IMR-90 (cell line): ENCODE measurements at regions not wholly inside any gene's neighbourhood (a gene's known extent, or its start where the extent isn't known, plus 50 kb on each side); places are given as distances from the start of the nearest gene placed in this dataset.

ENCODE experiments used
- ATAC-seq: fragments of 200-7000 bp; cut with Tn5 transposase; 2 replicates; pipeline ENCODE4 v1.9.1; 2020; ENCODE audit warnings: low read depth, mild to moderate bottlenecking, moderate library complexity
- BruUV-seq: library from RNA; stranded (reverse); fragments of 400-500 nt; replicated peaks from 2 replicates; lab custom pipeline; 2021; lab: Mats Ljungman, UMichigan
- CTCF ChIA-PET: fragments of 300-600 bp; formaldehyde crosslinking; extraction: SDS; loops from one replicate; lab custom pipeline; 2021; ENCODE audit warnings: antibody characterized with exemption; lab: Yijun Ruan, JAX
- POLR2A ChIA-PET: fragments of 300-600 bp; sonication (Branson Sonifier 250); formaldehyde crosslinking; loops from one replicate; lab custom pipeline; 2022; ENCODE audit warnings: antibody characterized with exemption; ENCODE audit not compliant: unreplicated experiment; lab: Charles Lee
- DNase-seq: peaks from one replicate; pipeline ENCODE4 v3.0.0; 2013
- H2AFZ ChIP-seq: replicated peaks from 2 replicates; pipeline ENCODE3; 2013; ENCODE audit warnings: low read length, mild to moderate bottlenecking; ENCODE audit not compliant: poor library complexity
- H2AK5ac ChIP-seq: 2 replicates; pipeline ENCODE4 v1.6.1; 2013; ENCODE audit warnings: low read depth, low read length, inconsistent platforms
- H2AK9ac ChIP-seq: replicated peaks from 2 replicates; pipeline ENCODE3; 2013; ENCODE audit warnings: mild to moderate bottlenecking, low read depth, low read length, moderate library complexity; ENCODE audit not compliant: poor library complexity
- H2BK120ac ChIP-seq: 2 replicates; pipeline ENCODE4 v1.6.1; 2013; ENCODE audit warnings: low read depth, low read length, inconsistent platforms
- H2BK15ac ChIP-seq: 3 replicates; pipeline ENCODE4 v1.6.1; 2013; ENCODE audit warnings: low read depth, low read length, inconsistent platforms
- H2BK20ac ChIP-seq: 2 replicates; pipeline ENCODE4 v1.6.1; 2013; ENCODE audit warnings: low read depth, mild to moderate bottlenecking, inconsistent platforms, low read length, moderate library complexity
- H2BK5ac ChIP-seq: 2 replicates; pipeline ENCODE4 v1.6.1; 2013; ENCODE audit warnings: mild to moderate bottlenecking, low read depth, low read length, inconsistent platforms; ENCODE audit not compliant: poor library complexity, severe bottlenecking
- H3K14ac ChIP-seq: replicated peaks from 2 replicates; pipeline ENCODE4 v1.6.1; 2013; ENCODE audit warnings: low read depth, low read length, inconsistent platforms
- H3K18ac ChIP-seq: 2 replicates; pipeline ENCODE4 v1.6.1; 2013; ENCODE audit warnings: low read depth, low read length, control low read depth
- H3K23ac ChIP-seq: 2 replicates; pipeline ENCODE4 v1.6.1; 2013; ENCODE audit warnings: low read depth, low read length, inconsistent platforms
- H3K27ac ChIP-seq: 2 replicates; pipeline ENCODE4 v1.5.1; 2013; ENCODE audit warnings: mild to moderate bottlenecking, control low read depth, low read length; ENCODE audit not compliant: insufficient read depth
- H3K27me3 ChIP-seq: 2 replicates; pipeline ENCODE4 v1.6.1; 2013; ENCODE audit warnings: low read length; ENCODE audit not compliant: control insufficient read depth, insufficient read depth
- H3K36me3 ChIP-seq: 2 replicates; pipeline ENCODE4 v1.6.1; 2013; ENCODE audit warnings: low read length, mixed read lengths; ENCODE audit not compliant: control insufficient read depth, insufficient read depth
- H3K4ac ChIP-seq: 2 replicates; pipeline ENCODE4 v1.6.1; 2013; ENCODE audit warnings: low read depth, low read length, inconsistent platforms
- H3K4me1 ChIP-seq: 2 replicates; pipeline ENCODE4 v1.6.1; 2013; ENCODE audit warnings: low read length, mixed read lengths; ENCODE audit not compliant: control insufficient read depth, insufficient read depth
- H3K4me2 ChIP-seq: 2 replicates; pipeline ENCODE4 v1.6.1; 2013; ENCODE audit warnings: low read depth, mild to moderate bottlenecking, control low read depth, low read length, moderate library complexity
- H3K4me3 ChIP-seq: 2 replicates; pipeline ENCODE4 v1.5.1; 2013; ENCODE audit warnings: low read depth, mild to moderate bottlenecking, control low read depth, low read length, moderate library complexity; ENCODE audit not compliant: insufficient read depth
- H3K56ac ChIP-seq: 2 replicates; pipeline ENCODE4 v1.6.1; 2013; ENCODE audit warnings: low read length, inconsistent platforms; ENCODE audit not compliant: insufficient read depth; ENCODE audit errors: extremely low read depth
- H3K79me1 ChIP-seq, 2 experiments: 2 replicates each; pipeline ENCODE4 v1.6.1; 2013; ENCODE audit warnings: low read length in 2 of 2, inconsistent platforms in 1 of 2, low read depth in 1 of 2
- H3K9ac ChIP-seq: 2 replicates; pipeline ENCODE4 v1.6.1; 2013; ENCODE audit warnings: low read depth, low read length, control low read depth
- H3K9me1 ChIP-seq: 2 replicates; pipeline ENCODE4 v1.6.1; 2013; ENCODE audit warnings: low read length, inconsistent platforms; ENCODE audit not compliant: insufficient read depth
- H3K9me3 ChIP-seq: 2 replicates; pipeline ENCODE4 v1.6.1; 2013; ENCODE audit warnings: low read length; ENCODE audit not compliant: control insufficient read depth, insufficient read depth
- H4K20me1 ChIP-seq: 2 replicates; pipeline ENCODE4 v1.6.1; 2013; ENCODE audit warnings: low read length, inconsistent platforms; ENCODE audit not compliant: insufficient read depth
- H4K5ac ChIP-seq: 2 replicates; pipeline ENCODE4 v1.6.1; 2013; ENCODE audit warnings: mild to moderate bottlenecking, low read depth, low read length, control low read depth
- H4K8ac ChIP-seq, 2 experiments: 2 replicates each; pipeline ENCODE4 v1.6.1; 2013; ENCODE audit warnings: low read depth in 2 of 2, low read length in 2 of 2, control low read depth in 1 of 2, inconsistent platforms in 1 of 2
- H4K91ac ChIP-seq: 2 replicates; pipeline ENCODE4 v1.6.1; 2013; ENCODE audit warnings: low read depth, low read length, inconsistent platforms; ENCODE audit not compliant: insufficient read depth
- CEBPB ChIP-seq: IDR thresholded peaks from 2 replicates; pipeline ENCODE4 v1.6.1; 2012; ENCODE audit warnings: low read depth, low read length, improper control_type of control experiment
- FOS ChIP-seq: fragments of 150-350 bp; IDR thresholded peaks from 2 replicates; pipeline ENCODE4 v1.6.1; 2016; ENCODE audit warnings: low read depth, low read length
- MAFK ChIP-seq: IDR thresholded peaks from 2 replicates; pipeline ENCODE4 v1.6.1; 2012; ENCODE audit warnings: low read depth, low read length, improper control_type of control experiment
- MAZ ChIP-seq: IDR thresholded peaks from 2 replicates; pipeline ENCODE4 v1.6.1; 2012; ENCODE audit warnings: low read depth, mild to moderate bottlenecking, low read length, improper control_type of control experiment, moderate library complexity, borderline replicate concordance
- MXI1 ChIP-seq: IDR thresholded peaks from 2 replicates; pipeline ENCODE4 v1.6.1; 2012; ENCODE audit warnings: low read depth, mild to moderate bottlenecking, low read length, moderate library complexity, borderline replicate concordance
- NFE2L2 ChIP-seq: fragments of 150-350 bp; IDR thresholded peaks from 2 replicates; pipeline ENCODE4 v1.6.1; 2016; ENCODE audit warnings: low read depth, mild to moderate bottlenecking, low read length
- POLR2A ChIP-seq: IDR thresholded peaks from 2 replicates; pipeline ENCODE4 v1.6.1; 2012; ENCODE audit warnings: mild to moderate bottlenecking, low read depth, low read length
- RAD21 ChIP-seq: IDR thresholded peaks from 2 replicates; pipeline ENCODE4 v1.6.1; 2012; ENCODE audit warnings: low read length, improper control_type of control experiment
- RCOR1 ChIP-seq: IDR thresholded peaks from 2 replicates; pipeline ENCODE4 v1.6.1; 2012; ENCODE audit warnings: mild to moderate bottlenecking, low read length, improper control_type of control experiment; ENCODE audit not compliant: insufficient replicate concordance
- USF2 ChIP-seq: fragments of 150-350 bp; IDR thresholded peaks from 2 replicates; pipeline ENCODE4 v1.6.1; 2017; ENCODE audit warnings: mild to moderate bottlenecking, antibody characterized with exemption, low read length, low read depth
- WGBS, 2 experiments: methylation state at CpG; one replicate each; pipeline versions ENCODE4 v1.1.5 to v1.1.7; 2013; ENCODE audit warnings: missing lambda C conversion rate in 2 of 2; ENCODE audit not compliant: insufficient read length in 1 of 2; ENCODE audit errors: extremely low coverage in 2 of 2; 5-methylcytosine and 5-hydroxymethylcytosine counted together
- dilution Hi-C: fragments of 300-500 bp; cut with HindIII; formaldehyde crosslinking; loops from one replicate; pipeline ENCODE4 v1.14.3; 2018; ENCODE audit warnings: low sequenced_read_pairs; ENCODE audit not compliant: unreplicated experiment
- in situ Hi-C: fragments of 300-500 bp; cut with MboI; formaldehyde crosslinking; loops from 3 replicates; pipeline ENCODE4 v1.14.3; 2019; ENCODE audit warnings: low sequenced_read_pairs, inconsistent platforms, mixed read lengths
- intact Hi-C: fragments of 100-400 bp; cut with micrococcal nuclease; formaldehyde crosslinking; loops from 2 replicates; pipeline ENCODE4 v1.10.0; 2022
- TF ChIP-seq, protein P1 (sequence below): fragments of 150-350 bp; IDR thresholded peaks from 2 replicates; pipeline ENCODE4 v1.6.1; 2016; ENCODE audit warnings: low read depth, mild to moderate bottlenecking, low read length, moderate library complexity, borderline replicate concordance

DNA sequence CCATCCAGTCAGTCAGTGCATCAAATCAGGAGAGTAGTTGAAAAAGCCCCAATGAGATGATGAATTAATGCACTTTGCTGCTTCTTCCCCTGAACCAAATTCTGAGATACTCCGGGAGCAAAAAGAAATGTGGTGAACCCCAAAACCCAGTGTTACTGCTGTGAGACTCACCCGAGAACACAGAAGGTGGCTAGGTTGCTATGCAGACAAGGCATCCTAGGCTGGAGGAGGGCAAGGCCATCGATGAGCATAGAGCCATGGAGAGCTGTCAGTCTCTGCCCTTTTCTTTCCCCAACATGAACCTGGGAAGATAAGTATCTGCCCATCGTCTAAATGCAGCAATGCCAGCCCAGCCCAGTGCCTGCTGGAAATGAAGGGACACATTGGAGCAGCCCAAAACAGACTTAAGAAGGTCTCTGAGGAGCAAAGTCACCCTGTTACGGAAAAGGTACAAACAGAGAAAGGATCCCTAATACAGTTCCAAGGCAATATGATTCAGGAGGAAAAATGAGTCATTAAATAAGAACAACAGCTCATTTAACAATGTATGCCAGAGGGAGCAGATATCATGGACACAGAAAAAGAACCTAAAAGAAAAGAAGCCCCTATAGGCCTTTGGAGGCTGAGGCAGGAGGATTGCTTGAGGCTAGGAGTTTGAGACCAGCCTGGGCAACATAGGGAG lies 272.0 kb downstream of the FOXO1 start:
- H3K4me2 ChIP-seq = no peak overlapping the region
- H3K9me1 ChIP-seq = no peaks in the 10 kb centered on the region
- no peak overlapping the region for H3K23ac ChIP-seq
- no peak overlapping the region for H4K5ac ChIP-seq
- H3K56ac ChIP-seq = no peak overlapping the region
- ChIA-PET POLR2A (no interaction called here), CTCF (no interaction called here)
- no peaks in the 10 kb centered on the region for H4K20me1 ChIP-seq
- WGBS, 2 experiments = 93% methylated on average over 2 of the region's 5 CpGs; no CpG with 5 or more reads in 1 of the 2 experiments
- no peak overlapping the region for H3K4ac ChIP-seq
- H2AK9ac ChIP-seq = no peak overlapping the region
- no peak overlapping the region for H3K18ac ChIP-seq
- H3K36me3 ChIP-seq = no peaks in the 10 kb centered on the region
- no peaks in the 10 kb centered on the region for H3K79me1 ChIP-seq
- no peaks in the 10 kb centered on the region for H3K4me1 ChIP-seq
- dilution Hi-C loops = no loop called here
- no peak for DNase-seq
- H2BK20ac ChIP-seq = no peak overlapping the region
- no peaks in the 10 kb centered on the region for H3K9me3 ChIP-seq
- H2BK120ac ChIP-seq = no peak overlapping the region
- H2BK15ac ChIP-seq = no peak overlapping the region
- no peak overlapping the region for H2BK5ac ChIP-seq
- no peaks in the 10 kb centered on the region for H3K27me3 ChIP-seq
- intact Hi-C loops = no loop called here
- TF ChIP-seq RCOR1 = no peak
- TF ChIP-seq CEBPB = no peak
- no peak for TF ChIP-seq RAD21
- TF ChIP-seq POLR2A = no peak
- no peak for TF ChIP-seq USF2
- TF ChIP-seq, protein P1, sequence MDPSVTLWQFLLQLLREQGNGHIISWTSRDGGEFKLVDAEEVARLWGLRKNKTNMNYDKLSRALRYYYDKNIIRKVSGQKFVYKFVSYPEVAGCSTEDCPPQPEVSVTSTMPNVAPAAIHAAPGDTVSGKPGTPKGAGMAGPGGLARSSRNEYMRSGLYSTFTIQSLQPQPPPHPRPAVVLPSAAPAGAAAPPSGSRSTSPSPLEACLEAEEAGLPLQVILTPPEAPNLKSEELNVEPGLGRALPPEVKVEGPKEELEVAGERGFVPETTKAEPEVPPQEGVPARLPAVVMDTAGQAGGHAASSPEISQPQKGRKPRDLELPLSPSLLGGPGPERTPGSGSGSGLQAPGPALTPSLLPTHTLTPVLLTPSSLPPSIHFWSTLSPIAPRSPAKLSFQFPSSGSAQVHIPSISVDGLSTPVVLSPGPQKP = no peak
- no peak for TF ChIP-seq FOS
- TF ChIP-seq MAZ = no peak
- TF ChIP-seq MAFK = no peak
- TF ChIP-seq MXI1 = no peak
- TF ChIP-seq NFE2L2 = no peak
- no peak overlapping the region for H4K8ac ChIP-seq
- H3K27ac ChIP-seq = no peak overlapping the region
- H2AK5ac ChIP-seq = no peak overlapping the region
- no peak overlapping the region for H4K91ac ChIP-seq
- H3K9ac ChIP-seq = no peak overlapping the region
- in situ Hi-C loops = no loop called here
- no peak for ATAC-seq
- H3K4me3 ChIP-seq = no peak overlapping the region
- no peak overlapping the region for H3K14ac ChIP-seq
- no TSS peak for BruUV-seq
- H2AFZ ChIP-seq = peak overlapping the region; percentile 26
